ENCODE measurements at regions not wholly inside any gene's neighbourhood (a gene's known extent, or its start where the extent isn't known, plus 50 kb on each side); places are given as distances from the start of the nearest gene placed in this dataset.

DNA sequence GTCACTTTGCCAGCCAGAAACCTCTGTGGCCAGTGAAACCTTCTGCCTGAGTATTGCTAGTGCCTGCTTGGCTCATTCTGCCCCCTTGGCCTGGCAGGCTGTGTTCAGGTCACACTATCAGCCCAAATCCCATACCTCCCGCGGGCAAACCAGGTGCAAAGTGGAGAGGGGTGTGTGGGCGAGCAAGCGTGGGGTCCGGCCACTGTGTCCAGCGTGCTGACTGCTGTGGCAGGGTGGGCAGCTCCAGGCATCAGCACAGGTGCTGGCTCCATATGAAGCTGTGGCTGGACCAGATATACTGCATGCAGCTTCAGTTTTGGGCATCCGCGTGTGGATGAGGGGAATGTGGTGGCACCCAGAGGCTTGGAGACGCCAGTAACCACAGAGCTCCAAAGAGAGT lies 576.5 kb upstream of the EDIL3 start:
- Histone ChIP-seq H3K4me1 (no peaks in the 10 kb centered on the region), H3K27ac (no peak overlapping the region), H3K9me3 (peaks cover 3 to 28% of the 10 kb centered on the region in 2 donors), H3K4me3 (no peak overlapping the region), H3K36me3 (no peaks in the 10 kb centered on the region), H3K27me3 (no peaks in the 10 kb centered on the region)
- no peak for DNase-seq (ENCODE audit: low spot score in 2 of 2)
- intact Hi-C loops (cut with DNase I; ENCODE audit: low total_unique reads) = no loop called here
- TF ChIP-seq POLR2AphosphoS5 (IDR thresholded peaks at IDR 0.05) (no peak), POLR2A (IDR thresholded peaks at IDR 0.05) (no peak)
- TF ChIP-seq, protein P1, sequence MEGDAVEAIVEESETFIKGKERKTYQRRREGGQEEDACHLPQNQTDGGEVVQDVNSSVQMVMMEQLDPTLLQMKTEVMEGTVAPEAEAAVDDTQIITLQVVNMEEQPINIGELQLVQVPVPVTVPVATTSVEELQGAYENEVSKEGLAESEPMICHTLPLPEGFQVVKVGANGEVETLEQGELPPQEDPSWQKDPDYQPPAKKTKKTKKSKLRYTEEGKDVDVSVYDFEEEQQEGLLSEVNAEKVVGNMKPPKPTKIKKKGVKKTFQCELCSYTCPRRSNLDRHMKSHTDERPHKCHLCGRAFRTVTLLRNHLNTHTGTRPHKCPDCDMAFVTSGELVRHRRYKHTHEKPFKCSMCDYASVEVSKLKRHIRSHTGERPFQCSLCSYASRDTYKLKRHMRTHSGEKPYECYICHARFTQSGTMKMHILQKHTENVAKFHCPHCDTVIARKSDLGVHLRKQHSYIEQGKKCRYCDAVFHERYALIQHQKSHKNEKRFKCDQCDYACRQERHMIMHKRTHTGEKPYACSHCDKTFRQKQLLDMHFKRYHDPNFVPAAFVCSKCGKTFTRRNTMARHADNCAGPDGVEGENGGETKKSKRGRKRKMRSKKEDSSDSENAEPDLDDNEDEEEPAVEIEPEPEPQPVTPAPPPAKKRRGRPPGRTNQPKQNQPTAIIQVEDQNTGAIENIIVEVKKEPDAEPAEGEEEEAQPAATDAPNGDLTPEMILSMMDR (IDR thresholded peaks at IDR 0.05) = no peak

DNA sequence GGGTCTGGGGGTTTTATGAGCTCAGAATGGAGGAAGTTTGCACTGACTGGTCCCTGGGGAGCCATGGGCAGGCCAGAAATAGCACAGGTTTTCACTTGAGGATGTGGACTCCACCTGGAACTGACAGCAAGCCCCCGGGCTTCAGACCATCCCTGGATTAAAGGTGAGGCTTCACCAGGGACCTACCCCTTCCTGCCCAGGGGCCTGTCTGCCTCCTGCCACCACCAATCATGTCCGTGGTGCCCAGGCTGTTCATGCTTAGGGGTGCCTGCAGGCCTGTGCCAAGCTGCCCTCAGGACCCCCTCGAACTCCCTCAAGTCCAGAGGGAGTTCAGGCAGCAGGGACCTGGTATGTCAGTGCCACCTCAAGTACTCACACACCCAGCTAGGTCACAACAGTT lies 577.2 kb upstream of the EDIL3 start:
- H3K27ac ChIP-seq = no peak overlapping the region
- intact Hi-C loops (cut with DNase I; ENCODE audit: low total_unique reads) = loop anchor here (2.0 kb wide), 1 partner anchor 47 kb away; no protein-coding TSS in a partner anchor
- H3K9me3 ChIP-seq = peaks cover 3 to 28% of the 10 kb centered on the region in 2 donors
- H3K4me3 ChIP-seq = no peak overlapping the region
- no peaks in the 10 kb centered on the region for H3K36me3 ChIP-seq
- no peaks in the 10 kb centered on the region for H3K4me1 ChIP-seq
- H3K27me3 ChIP-seq = no peaks in the 10 kb centered on the region
- no peak for DNase-seq (ENCODE audit: low spot score in 2 of 2)
- no peak for TF ChIP-seq POLR2AphosphoS5 (IDR thresholded peaks at IDR 0.05)
- no peak for TF ChIP-seq POLR2A (IDR thresholded peaks at IDR 0.05)
- TF ChIP-seq, protein P1 (IDR thresholded peaks at IDR 0.05) = no peak

DNA sequence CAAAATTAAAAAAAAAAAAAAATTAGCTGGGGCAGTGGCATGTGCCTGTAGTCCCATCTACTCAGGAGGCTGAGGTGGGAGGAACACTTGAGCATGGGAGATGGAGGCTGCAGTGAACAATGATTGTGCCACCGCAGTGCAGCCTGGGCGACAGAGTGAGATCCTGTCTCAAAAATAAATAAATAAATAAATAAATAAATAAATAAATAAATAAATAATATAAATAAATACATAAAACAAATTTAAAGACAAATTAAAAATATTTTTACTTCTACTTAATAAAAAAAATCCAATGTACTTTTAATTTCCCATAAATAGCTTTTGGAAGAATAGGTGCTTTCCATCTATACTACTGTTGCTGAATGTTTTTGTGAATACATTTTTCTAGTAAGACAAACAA lies 598.4 kb upstream of the EDIL3 start:
- Histone ChIP-seq H3K27me3 (no peaks in the 10 kb centered on the region), H3K9me3 (no peaks in the 10 kb centered on the region), H3K36me3 (no peaks in the 10 kb centered on the region), H3K27ac (no peak overlapping the region), H3K4me1 (no peaks in the 10 kb centered on the region), H3K4me3 (no peak overlapping the region)
- no peak for DNase-seq (ENCODE audit: low spot score in 2 of 2)
- TF ChIP-seq POLR2AphosphoS5 (IDR thresholded peaks at IDR 0.05) = no peak
- TF ChIP-seq, protein P1 (IDR thresholded peaks at IDR 0.05) = no peak
- TF ChIP-seq POLR2A (IDR thresholded peaks at IDR 0.05) = no peak
- intact Hi-C loops (cut with DNase I; ENCODE audit: low total_unique reads) = no loop called here

DNA sequence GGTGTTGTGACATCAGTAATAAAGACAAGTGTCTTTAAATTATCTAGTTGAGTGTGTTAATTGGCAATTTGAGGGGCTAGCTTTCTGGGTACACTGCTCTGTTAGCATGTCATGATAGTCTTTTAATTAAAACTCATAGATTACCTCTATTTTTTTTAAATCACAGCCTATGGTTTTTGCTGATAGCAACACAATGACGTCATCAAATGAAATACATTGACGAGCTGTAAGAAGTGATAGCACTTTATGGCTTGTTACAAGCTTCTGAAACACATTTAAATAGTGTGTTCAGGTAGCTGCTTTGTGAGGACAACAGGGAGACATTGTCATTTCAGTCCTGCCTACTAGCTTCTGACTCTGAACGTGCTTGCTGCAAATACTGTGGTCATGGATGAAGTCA lies 600.5 kb upstream of the EDIL3 start:
- H3K36me3 ChIP-seq = no peaks in the 10 kb centered on the region
- H3K27me3 ChIP-seq = no peaks in the 10 kb centered on the region
- TF ChIP-seq, protein P1 (IDR thresholded peaks at IDR 0.05) = no peak
- no peak for TF ChIP-seq POLR2A (IDR thresholded peaks at IDR 0.05)
- TF ChIP-seq POLR2AphosphoS5 (IDR thresholded peaks at IDR 0.05) = no peak
- H3K4me3 ChIP-seq = no peak overlapping the region
- intact Hi-C loops (cut with DNase I; ENCODE audit: low total_unique reads) = no loop called here
- H3K27ac ChIP-seq = no peak overlapping the region
- no peaks in the 10 kb centered on the region for H3K4me1 ChIP-seq
- no peak for DNase-seq (ENCODE audit: low spot score in 2 of 2)
- no peaks in the 10 kb centered on the region for H3K9me3 ChIP-seq

DNA sequence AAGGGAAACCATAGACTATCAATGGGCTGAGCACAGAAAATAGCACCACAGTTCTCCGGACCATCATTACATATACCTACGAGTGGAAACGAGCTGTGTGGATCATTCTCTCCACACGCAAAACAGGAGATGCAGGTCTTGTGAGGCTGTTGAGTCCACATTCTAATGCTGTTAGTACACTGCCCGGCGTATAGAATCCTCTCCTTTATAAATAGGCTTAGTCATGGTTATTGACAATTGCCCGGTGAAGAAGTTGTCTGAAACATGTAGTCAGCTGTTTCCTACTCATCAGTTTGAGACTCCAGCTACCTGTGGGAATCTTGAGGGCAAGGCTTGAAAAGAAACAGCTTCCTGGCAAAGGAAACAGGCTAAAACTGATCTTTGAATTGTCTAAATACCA lies 602.0 kb upstream of the EDIL3 start:
- intact Hi-C loops (cut with DNase I; ENCODE audit: low total_unique reads) = no loop called here
- no peak for TF ChIP-seq POLR2A (IDR thresholded peaks at IDR 0.05)
- TF ChIP-seq, protein P1 (IDR thresholded peaks at IDR 0.05) = no peak
- TF ChIP-seq POLR2AphosphoS5 (IDR thresholded peaks at IDR 0.05) = no peak

More for the DNA sequence above, 602.0 kb upstream of the EDIL3 start:
- Histone ChIP-seq H3K27ac (no peak overlapping the region), H3K9me3 (no peaks in the 10 kb centered on the region), H3K36me3 (no peaks in the 10 kb centered on the region), H3K4me3 (no peak overlapping the region), H3K4me1 (no peaks in the 10 kb centered on the region), H3K27me3 (no peaks in the 10 kb centered on the region)
- DNase-seq (ENCODE audit: low spot score in 2 of 2) = no peak
